ENCODE measurements at regions not wholly inside any gene's neighbourhood (a gene's known extent, or its start where the extent isn't known, plus 50 kb on each side); places are given as distances from the start of the nearest gene placed in this dataset.

GRCh38 chr6:150755042-150755441 lies 110.5 kb upstream of the MTHFD1L start:
- TF ChIP-seq, protein P1, sequence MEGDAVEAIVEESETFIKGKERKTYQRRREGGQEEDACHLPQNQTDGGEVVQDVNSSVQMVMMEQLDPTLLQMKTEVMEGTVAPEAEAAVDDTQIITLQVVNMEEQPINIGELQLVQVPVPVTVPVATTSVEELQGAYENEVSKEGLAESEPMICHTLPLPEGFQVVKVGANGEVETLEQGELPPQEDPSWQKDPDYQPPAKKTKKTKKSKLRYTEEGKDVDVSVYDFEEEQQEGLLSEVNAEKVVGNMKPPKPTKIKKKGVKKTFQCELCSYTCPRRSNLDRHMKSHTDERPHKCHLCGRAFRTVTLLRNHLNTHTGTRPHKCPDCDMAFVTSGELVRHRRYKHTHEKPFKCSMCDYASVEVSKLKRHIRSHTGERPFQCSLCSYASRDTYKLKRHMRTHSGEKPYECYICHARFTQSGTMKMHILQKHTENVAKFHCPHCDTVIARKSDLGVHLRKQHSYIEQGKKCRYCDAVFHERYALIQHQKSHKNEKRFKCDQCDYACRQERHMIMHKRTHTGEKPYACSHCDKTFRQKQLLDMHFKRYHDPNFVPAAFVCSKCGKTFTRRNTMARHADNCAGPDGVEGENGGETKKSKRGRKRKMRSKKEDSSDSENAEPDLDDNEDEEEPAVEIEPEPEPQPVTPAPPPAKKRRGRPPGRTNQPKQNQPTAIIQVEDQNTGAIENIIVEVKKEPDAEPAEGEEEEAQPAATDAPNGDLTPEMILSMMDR (IDR thresholded peaks at IDR 0.05; ENCODE audit: low read length), result no peak
- TF ChIP-seq EZH2 (IDR thresholded peaks at IDR 0.05; ENCODE audit: borderline replicate concordance, low read length), result no peak
